GM18499 (cell line): ENCODE measurements at regions not wholly inside any gene's neighbourhood (a gene's known extent, or its start where the extent isn't known, plus 50 kb on each side); places are given as distances from the start of the nearest gene placed in this dataset.
"Not testable (repeated sequence)": the region's sequence is repeated elsewhere in the genome, so short reads cannot be mapped to it uniquely, and the experiment has no call there.

Source experiments
- ATAC-seq: cut with Tn5 transposase; IDR thresholded peaks from one replicate; pipeline ENCODE4 v1.9.1; 2021; ENCODE audit warnings: moderate number of reproducible peaks; ENCODE audit not compliant: insufficient read depth, unreplicated experiment

DNA sequence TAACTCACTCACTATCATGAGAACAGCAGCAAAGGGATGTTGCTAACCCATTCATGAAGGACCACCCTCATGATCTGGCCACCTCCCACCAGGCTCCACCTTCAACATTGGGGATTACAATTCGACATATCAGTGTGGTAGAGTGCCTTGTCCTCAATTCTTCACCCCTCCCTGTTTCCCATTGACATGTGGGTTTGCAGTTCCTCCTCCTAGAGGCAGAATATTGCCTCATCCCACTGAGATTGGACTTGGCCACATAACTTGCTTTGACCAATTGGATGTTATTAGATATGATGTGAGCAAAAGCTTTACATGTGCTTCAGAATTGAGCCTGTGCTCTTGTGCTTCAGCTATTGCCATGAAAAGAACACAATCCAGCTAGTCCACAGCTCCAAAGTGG is 217.0 kb upstream of the CXCR4 start:
- no peak for ATAC-seq

DNA sequence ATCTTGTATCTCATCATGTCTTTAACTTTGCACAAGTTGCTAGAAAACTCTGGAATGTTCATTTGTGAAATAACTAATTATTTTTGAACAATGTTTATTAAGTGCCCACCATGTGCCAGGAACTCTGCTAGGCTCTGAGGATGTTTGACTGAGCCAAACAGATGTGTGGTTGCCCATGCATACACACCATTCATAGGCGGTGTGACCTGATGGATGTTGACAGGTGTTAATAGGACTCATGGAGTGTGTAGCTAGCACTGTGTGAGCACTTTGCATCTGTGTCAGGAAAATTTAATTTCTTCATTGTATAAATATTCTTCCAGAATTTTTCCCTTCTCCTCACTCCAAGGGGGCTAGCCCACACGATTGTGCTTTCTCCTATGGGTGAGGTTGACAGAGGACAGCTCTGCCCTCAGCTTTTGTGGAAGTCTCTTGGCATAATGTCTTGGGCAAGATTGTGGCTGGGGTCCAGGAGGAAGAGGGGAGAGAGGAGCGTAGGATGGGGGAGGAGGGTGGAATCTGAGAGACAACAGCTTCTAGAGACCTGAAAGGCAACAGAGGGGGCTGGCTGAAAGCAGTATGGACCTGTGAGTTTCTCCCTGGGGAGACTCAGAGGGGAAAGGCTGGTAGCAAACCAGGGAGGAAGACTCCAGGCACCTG is 214.6 kb upstream of the CXCR4 start:
- ATAC-seq, result no peak

DNA sequence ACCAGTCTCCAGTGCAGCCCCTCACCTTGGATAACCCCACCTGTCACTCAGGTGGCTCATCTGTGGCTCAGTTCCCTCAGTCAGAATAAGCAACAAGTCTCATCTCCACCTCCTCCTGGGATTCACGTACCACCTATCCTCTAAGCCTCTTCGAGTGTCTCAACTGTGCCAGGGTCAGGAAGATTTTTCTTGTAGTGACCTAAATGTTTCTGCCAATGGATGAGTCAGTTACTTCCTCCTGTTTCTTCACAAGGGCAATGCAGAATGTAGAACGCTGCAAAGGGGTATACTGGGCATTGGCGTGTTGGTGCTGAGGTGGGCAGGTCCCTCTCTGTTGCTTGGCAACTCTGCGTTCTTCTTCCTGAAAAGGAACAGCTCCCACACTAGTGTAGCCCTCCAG is 213.3 kb upstream of the CXCR4 start:
- ATAC-seq, result no peak

DNA sequence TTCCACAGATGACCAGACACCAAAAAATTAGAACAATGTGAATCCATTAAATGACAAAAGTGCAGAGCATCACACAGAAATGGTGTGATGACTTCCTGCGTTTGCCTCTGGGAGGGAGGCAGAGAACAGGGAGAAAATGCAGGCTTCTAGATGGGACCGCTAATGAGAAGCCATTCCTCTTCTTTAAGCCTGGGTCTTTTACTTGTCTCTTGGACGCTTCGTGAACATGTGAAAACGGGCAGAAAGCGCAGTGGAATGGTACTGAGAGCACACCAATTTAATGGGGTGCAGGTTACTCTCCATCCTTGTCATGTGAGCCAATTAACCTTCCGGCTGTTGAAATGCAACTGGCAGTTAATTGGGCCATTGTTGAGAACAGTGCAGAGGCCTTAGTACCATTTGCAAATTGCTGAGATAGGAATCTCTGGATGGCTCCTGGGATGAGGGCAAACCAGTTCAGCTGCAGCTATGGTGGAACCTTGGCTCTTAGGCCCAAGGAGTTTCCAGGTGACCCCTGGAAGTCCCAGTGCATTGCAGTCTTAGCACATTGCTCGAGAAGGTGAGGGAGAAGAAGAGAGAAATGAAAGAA is 210.4 kb upstream of the CXCR4 start:
- no peak for ATAC-seq

DNA sequence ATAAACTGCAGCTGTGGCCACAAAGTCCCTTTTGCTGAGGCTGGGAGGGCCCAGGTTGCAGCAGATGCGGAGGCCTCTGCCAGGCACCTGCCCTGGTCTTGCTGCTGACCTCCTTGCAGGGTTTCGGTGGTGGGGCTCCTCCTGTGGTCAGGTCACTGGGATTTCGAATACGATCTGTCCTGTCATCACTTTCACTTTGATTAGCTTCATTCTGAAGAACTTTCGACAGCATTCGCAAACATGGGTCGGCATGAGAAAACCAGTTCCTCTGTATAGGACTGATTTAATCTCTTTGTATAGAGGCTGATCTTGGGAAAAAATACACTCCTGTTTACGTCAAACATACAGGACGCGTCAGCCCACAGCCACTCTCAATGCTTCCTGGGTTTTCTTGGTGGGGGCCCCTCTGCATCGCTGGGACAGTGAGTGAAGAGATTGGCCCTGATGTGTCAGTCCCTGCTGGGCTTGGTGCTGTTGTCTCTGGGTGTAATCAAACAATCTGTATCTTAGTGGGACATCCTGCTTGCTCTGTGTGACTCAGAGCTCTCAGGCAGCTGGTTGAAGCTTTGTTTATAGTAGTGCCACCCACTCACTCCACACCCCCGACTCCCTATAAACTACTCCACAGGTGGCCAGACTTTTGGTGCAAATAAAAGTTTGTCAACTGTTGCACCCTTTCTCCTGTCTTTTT is 209.4 kb upstream of the CXCR4 start:
- ATAC-seq, result peak; percentile 70

DNA sequence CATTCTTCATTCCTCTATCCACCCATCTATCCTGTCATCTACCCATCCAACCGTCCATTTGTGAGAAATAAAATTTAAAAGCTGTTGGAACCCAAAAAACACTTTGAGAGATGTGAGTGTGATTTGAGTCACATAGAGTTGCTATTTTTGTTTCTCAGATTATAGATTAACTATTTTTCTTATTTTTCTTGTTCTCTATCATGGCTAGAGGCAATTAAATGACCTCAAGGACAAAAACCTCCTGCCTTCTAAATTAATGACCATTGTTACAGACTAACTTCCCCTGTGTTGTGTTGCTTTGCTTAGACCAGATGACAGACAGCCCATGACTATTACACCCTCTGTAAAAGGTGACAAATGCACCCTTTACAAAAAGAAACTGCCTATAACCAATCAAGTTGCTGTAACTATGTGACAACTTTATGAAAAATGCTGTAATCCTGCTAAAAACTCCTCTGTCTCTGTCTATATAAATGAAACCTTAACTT is 207.9 kb upstream of the CXCR4 start:
- no peak for ATAC-seq

DNA sequence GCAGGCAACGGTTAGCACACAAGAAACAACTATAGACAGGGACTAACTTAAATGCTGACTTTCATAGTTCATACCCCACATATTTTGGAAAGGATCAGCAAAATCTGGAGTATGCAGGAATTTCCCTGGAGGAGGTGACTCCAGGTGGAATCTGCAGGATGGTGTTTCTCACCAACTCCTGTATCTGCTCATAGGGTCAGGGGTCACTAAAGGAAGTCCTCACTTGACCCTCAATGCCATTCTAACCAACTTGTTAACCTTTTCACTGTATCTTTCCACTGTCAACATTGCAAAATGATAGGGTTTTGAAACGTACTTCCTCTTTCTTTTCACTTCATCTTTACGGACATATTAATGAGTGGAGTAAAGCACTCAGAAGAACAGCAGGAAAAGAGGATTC is 207.0 kb upstream of the CXCR4 start:
- ATAC-seq, result no peak

DNA sequence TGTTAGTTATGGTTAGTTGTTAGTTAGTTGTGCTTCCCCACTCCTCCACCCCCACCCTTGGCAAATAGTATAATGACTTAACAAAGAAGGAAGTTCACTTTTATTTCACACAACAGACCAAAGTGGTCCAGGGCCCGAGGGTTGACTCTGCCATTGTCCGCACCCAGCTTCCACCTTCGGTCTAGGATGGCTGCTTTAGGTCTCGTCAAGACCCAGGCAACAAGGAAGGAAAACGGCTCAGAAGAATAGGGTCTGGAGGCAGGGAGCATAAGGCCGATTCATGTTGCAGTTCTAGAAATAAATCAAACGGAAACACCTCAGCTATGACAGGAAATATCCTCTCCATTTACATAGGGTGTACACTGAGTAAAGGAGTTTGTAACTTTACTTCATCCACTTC is 206.0 kb upstream of the CXCR4 start:
- no peak for ATAC-seq

DNA sequence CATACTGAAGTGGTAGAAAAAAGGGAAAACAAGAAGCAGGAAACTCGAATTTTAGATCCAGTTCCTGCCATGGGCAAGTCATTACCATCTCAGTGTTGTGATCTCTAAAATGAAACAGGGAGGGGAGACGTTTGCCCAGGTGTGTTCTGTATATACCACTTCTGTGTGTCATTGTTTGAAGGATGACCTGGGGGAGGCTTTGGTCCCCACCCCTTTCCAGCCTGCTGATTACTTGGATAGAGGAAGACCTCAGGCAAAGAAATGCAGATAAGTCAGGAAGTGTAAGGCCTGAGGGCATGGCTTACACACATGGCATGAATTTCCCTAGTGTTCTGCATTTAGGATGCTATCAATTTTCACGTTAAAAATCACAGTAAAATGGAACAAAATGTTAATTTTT is 205.2 kb upstream of the CXCR4 start:
- ATAC-seq, result no peak

DNA sequence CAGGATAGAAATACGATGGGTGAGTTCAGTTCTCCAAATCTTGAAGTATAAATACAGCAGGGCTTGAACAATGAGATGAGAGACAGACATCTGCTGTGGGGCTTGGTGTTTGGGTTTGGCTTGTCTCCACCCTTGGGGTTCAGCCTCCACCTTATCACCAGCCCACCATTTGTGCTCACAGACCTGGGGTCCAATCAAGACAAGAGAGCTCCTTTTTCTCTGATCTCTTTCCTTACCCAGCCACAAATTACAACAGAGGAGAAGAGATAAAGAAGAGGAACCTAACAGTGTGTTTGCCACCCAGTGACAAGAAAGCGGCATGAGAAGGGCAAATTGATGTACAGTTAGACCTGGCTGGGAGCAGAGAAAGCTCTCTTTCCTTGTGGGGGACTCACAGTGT is 204.5 kb upstream of the CXCR4 start:
- ATAC-seq, result no peak

DNA sequence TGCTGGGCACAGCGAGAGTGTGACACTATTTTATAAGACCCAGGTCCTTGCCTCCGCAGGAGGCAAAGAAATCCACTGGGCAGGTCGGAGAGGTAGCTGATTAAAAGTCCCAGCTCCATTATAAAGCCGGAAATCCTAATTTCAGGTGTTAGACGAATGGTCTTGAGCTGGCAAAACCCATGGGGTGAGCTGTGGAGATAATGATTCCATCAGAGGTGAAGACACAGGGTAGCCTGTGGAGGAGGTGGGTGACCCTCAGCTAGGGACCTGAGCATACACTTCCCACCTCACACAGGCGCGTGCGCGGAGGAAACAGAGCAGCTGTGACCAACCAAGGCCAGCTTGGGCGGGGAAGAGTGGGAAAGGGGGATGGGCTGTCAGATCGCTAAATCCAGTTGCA is 201.7 kb upstream of the CXCR4 start:
- no peak for ATAC-seq

DNA sequence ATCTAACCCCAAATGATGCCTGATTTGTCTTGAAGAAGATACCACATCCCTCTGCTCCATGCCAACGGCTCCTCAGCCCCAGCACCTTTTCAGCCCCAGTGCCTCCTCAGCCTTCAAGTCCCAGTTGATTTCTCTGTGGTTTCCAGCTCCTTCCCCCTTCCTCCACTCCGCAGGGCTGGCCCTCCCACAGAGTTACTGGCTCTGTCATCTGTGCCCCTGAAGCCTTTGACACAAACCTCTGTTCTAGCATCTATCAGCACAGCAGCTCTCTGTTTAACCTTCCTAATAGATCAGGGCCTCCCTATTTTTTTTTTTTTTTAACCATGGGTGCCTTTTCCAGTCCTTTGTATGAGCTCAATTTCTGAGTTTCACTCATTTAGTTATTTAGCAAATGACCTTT is 201.3 kb upstream of the CXCR4 start:
- ATAC-seq, result no peak

DNA sequence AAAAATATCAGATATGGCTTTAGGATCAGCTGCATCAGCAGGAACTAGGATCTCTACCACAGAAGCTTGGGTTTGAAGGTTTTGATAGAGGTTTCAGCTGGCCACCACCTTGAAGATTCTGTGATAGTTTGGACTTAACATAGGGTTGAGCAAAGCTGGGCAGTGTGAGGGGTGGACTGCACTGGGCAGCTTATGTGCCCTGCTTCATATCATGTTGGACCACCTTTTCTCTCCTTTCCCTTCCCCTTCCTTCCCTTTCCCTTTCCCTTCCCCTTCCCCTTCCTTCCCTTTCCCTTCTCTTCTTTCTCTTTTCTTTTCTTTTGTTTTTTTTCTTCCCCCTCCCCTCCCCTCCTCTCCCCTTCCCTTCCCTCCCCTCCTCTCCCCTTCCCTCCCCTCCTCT is 196.3 kb upstream of the CXCR4 start:
- no peak for ATAC-seq

DNA sequence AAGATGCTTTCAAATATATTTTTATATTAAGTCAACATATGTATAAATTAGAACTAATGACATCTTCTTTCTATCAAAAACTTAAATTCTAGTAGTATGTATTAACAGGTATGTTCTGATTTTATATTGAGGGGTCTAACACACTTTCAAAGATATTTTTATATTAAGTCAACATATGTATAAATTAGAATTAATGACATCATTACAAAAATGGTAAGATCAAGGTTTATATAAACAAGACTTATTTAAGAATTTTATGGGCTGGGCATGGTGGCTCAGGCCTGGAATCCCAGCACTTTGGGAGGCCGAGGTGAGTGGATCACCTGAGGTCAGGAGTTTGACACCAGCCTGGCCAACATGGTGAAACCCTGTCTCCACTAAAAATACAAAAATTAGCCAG is 194.6 kb upstream of the CXCR4 start:
- not testable (repeated sequence) for ATAC-seq

DNA sequence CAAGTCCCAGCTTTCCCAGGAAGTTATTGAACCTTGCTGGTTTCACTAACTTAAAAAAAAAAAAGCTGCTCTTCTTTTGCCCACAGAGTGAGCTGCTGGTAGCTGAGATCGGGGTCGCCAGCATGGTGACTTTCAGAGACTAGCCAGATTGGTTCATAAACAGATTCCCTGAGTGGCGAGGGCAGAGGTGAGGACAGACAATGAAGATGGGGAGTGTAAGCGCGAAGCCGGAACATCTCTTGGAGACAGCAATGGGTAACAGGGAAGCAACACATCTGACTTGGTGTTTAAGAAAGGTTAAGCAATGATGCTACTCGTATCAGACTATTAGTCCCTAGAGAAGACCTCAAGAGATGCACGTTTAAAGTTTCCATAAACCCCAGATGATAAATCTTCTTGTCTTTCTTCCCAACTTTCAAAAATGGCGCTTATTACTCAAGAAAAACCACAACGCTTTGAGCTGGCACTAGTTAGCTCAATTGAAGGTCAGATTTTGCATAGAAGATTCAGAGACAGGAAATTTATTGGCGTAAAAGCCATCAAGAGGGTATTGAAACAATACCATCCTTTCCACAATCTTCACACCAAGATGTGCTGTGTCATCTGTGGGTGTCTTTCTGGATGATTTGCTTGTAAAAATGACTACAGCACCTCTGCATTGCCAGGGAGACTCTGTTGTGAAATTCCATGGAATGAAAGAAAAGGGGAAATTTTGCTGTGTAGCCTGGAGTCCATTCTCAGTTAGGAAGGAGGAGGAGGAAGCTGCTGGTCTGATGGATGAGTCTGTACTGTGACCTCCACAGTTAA is 193.1 kb upstream of the CXCR4 start:
- no peak for ATAC-seq

DNA sequence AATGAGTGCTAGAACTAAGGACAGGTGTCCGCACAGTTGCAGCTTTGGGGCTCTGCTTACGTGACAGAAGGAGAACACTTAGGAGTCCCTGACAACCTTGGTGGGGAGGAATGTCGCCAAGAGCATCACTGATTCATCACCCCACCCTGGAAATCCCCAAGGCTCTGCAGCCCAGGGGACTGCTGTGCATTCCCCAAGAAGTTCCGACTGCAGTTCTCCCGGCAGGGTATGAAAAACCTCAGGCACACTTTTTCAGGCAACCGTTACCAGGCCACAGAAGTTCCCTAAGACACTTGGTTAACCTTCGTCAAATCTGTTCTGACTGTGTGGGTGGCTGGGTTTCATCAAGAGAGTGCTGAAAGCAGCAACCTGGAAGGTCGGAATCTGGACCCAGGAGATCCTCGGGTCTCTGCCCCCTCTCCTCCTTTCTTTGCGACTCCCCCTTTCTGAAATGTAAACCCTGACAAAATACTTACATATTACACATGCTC is 192.1 kb upstream of the CXCR4 start:
- no peak for ATAC-seq

DNA sequence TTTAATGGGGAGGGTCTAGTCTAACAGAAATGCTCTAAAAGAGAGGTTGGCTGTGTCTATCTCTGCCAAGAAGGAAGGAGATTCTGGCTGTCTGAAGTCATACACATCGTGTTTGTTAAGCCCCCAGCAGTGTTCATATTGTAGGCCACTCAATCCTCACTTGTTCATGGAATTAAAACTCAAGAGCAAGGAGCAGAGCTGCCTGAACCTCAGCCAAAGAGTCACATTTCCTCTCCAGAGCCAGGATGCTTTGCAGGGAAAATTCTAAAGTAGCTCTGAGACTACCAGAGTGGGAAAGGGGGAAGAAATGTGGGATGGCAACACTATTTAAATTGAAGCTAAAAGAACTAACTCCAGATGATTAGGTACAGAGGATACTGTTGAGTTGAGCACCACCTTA is 190.7 kb upstream of the CXCR4 start:
- ATAC-seq, result no peak

DNA sequence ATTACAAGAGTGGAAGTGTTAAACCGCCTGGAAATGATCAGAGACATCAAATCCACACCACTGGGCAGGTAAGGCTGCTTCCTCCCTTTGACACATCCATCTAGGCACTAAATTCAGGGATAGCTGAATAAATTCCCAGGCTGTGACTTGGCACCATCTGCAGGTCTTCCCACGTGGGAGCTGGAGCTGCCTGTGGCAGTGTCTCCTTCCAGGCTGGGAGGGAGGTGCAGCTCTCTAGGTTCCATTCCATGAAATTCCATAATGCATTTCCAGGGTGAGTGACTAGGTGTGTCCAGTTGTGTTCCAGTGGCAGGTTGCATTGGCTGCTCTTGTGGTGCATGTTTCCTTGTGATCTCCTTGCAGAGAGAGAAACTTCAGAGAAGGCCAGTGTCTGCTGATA is 188.9 kb upstream of the CXCR4 start:
- ATAC-seq, result no peak

DNA sequence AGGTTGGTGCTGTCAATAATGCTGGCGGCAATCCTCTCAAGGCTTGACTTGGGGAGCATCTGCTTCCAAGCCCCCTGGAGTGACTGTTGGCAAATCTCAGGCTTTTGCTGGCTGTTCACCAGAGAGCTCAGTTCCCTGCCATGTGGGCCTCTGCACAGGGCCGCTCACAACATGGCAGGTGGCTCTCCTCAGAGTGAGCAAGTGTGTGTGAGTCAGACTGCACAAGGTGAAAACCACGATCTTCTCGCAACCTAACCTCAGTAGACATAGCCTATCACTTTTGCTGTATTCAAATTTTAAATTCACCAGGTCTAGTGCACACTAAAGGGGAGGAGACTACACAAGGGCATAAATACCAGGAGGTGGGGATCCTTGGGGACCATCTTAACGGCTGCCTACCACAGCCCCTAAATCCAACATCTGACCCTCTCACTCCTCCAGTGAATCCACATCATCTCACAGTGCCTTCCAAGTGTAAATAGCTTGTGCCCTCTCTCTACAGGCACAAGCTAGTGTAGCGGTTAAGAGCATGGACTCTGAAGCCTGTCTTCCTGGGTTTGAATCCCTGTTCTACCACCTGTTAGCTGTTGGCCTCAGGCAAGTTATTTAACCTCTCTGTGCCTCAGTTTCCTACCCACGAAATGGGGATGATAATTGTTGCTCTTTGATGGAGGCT is 187.7 kb upstream of the CXCR4 start:
- ATAC-seq, result no peak

DNA sequence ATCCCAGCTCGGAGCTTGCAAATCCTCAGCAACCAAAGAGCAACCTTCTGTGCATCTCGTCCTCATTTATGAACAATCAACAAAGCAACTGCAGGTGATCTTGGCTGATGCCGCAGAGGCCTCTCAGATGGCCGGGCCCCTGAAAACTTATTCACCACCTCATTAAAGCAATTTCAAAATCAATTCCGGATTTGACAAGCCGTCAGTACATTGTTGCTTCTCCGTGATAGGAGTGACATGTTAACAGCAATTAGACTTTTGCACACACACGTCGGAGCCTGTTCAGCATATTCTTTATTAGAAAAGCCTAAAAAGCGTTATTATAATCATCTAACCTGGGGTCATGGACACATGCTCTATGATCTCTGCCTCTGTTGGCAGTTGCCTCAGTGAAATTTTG is 183.1 kb upstream of the CXCR4 start:
- no peak for ATAC-seq
